SH-SY5Y (cell line): ENCODE measurements at regions not wholly inside any gene's neighbourhood (a gene's known extent, or its start where the extent isn't known, plus 50 kb on each side); places are given as distances from the start of the nearest gene placed in this dataset.

Experiments used
- GATA2 ChIP-seq: IDR thresholded peaks from 2 replicates; pipeline ENCODE4 v1.6.1; 2011; ENCODE audit warnings: mild to moderate bottlenecking, low read depth, low read length
- GATA3 ChIP-seq: IDR thresholded peaks from 2 replicates; pipeline ENCODE4 v1.6.1; 2011; ENCODE audit warnings: low read depth, mild to moderate bottlenecking, low read length, moderate library complexity

DNA sequence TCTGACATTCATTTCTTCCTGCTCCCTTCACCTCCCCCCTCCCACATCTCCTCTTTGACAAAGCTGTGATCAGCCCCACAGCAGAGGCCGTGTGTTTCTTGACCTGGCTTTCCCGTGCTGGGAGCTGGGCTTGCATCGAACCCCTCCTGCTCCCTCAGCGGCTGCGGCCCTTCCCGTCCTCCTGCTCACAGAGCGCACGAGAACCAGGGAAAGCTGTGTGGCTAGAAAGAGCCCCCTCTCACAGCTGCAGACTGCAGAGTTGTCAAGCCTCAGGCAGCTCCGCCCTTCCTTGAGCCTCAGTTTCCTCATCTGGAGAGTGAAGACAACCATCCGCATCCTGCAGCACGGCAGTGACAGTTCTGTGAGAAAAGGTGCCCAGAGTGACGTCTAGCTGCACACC lies 65.7 kb upstream of the GLI2 start:
- TF ChIP-seq GATA2 = no peak
- TF ChIP-seq GATA3 = no peak
